ENCODE measurements at regions not wholly inside any gene's neighbourhood (a gene's known extent, or its start where the extent isn't known, plus 50 kb on each side); places are given as distances from the start of the nearest gene placed in this dataset.

DNA sequence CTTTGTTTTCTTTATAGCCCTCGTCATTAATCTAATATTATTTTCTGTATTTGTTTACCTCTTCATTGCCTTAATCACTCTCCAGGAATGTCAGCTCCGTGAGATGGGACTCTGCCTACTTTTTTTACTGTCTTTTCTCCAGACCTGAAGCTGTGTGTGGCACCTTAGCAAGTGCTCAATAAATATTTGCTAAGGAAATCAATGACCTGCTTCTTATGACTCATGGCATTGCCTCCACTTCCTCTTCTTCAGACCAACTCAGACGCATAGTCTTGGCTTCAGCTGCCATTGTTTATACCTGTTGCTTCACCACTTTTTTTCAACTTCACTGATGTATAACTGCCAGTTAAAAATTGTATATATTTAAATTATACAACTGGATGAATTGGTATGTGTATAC lies 218.5 kb upstream of the CMC1 start:
- H3K27ac ChIP-seq: no peak overlapping the region
- TF ChIP-seq ZFX (IDR thresholded peaks at IDR 0.05) (no peak), CTCF (conservative IDR thresholded peaks at IDR 0.05) (no peak)

- TF ChIP-seq ZFX (IDR thresholded peaks at IDR 0.05): no peak
- H3K27ac ChIP-seq: no peak overlapping the region
Measured at GRCh38 chr3:28028554-28028953, 212.9 kb upstream of the CMC1 start.

- no peak for TF ChIP-seq CTCF (conservative IDR thresholded peaks at IDR 0.05)
- no peak for TF ChIP-seq ZFX (IDR thresholded peaks at IDR 0.05)
- H3K27ac ChIP-seq: no peak overlapping the region
Measured at GRCh38 chr3:28033059-28033784, 208.2 kb upstream of the CMC1 start.

DNA sequence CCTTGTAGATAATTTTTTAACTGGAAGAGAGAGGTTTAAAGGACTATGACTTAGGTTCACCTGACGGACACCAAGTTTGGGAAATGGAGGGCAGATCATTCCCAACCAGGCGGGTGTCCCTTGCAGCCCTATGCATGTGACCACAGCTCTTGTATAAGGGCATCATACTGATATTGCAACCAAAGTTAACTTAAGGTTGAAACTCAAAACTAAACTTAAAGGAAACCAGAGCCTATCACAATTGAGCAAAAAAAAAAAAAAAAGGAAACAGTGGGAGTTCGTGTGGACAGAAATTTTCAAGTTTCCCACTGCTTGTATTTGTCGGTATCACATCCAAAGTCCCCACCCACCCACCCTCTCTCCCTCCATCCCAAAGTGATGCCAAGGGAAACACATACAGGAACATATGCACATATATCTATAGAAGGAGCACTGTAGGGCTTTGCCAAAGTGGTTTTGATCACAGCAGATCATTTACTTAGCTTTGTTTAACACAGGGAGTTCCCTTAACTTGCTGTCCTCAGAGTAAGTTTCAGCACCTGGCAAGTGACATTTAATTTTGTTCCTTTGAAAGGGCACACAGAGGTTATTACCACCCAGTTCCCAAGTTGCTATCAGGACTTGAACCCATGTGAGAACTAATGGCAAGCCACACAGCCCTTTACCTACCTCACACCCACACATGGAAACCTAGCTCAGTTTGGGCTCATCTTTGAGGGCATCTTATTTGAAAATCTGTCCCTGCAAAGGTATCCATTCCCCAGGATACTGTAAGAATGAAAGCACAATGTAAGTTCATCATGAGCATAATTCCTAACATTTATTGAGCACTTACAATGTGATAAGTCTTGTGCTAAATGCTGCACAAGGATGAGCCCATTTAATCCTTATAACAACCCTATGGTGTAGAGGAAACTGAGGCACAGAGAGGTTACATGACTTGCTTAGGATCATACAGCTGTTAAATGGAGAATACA lies 204.5 kb upstream of the CMC1 start:
- TF ChIP-seq CTCF (conservative IDR thresholded peaks at IDR 0.05) (no peak), ZFX (IDR thresholded peaks at IDR 0.05) (no peak)

DNA sequence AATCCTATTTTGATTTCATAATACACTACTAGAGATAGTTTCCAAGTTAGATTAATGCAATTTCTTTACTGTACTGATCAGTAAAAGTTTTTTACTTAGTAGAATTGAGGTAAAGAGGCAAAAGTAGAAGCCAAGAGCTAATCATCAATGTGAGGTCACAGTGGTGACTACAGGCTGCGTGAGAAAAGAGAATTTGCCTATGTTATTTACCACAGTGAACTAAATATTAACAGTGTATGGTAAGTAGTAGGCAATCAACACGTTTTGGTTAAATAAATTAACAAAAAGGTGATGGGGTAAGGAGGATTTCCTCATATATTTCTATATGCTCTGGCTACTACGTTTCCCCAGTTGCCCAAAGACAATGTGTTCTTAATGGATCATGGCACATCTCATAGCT lies 202.2 kb upstream of the CMC1 start:
- no peak overlapping the region for H3K27ac ChIP-seq
- no peak for TF ChIP-seq ZFX (IDR thresholded peaks at IDR 0.05)
- no peak for TF ChIP-seq CTCF (conservative IDR thresholded peaks at IDR 0.05)

More for the DNA sequence above, 204.5 kb upstream of the CMC1 start:
- no peak overlapping the region for H3K27ac ChIP-seq

DNA sequence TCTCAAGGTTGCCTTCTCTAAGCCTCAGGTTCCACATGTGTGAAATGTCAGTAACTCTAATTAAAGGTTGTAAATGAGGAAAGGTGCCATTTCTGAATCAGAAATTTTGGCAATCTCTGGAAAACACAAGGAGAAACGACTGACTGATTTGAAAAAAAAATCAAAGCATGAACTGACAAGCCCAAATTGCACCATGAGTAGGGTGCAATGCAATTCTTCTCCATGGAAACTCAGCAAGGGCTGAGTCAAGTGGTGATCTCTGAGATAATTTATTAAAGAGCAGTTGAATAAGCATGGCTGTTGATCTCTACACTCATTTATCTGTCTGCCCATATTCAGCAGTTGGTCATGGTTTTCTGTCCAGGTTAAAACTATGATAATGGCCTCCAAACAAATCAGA lies 201.6 kb upstream of the CMC1 start:
- TF ChIP-seq ZFX (IDR thresholded peaks at IDR 0.05) (no peak), CTCF (conservative IDR thresholded peaks at IDR 0.05) (no peak)
- H3K27ac ChIP-seq: no peak overlapping the region

DNA sequence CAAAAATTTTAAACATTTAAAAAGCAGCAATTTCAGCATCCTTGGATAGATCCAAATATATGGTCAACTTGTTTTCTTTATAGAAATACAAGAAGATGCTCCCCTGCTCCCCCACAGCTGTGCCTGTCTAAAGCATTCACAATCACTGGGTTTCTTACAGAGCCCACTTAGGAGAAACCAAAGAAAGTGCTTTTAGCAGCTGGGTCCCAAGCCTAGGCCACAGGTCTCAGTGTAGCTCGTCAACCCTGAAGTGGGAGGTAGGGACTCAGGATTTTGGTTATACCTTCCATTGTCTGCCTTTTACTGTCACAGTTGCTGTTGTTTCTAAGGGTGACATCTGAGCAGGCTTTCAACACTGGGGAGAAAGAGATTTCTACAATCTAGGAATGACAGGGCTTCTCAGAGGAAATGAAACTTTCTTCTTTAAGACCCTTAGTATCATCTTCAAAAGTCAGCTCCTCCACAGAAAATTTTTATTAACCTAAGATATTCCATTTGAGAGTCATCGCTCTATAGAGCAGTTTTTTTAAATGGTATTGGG lies 199.3 kb upstream of the CMC1 start:
- H3K27ac ChIP-seq: no peak overlapping the region
- no peak for TF ChIP-seq ZFX (IDR thresholded peaks at IDR 0.05)

DNA sequence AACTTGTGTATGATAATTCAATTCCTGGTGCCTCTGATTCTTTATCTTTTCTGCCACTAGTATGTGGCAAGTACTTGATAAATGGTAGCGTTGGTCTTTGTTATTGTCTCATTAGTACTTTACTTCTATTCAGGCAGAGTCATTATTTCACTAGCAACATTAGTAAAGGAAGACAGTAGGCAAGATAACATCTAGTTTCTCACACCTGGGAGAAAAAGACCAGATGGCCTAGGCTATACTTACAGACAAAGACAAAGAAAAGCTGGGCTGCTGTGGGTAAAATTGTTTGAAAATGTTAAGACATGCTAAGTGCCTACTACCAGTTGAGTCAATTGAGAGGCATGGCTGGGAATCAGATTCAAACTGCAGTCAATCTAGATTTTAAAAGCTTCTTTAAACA lies 198.7 kb upstream of the CMC1 start:
- no peak for TF ChIP-seq CTCF (conservative IDR thresholded peaks at IDR 0.05)
- TF ChIP-seq ZFX (IDR thresholded peaks at IDR 0.05): no peak
- no peak overlapping the region for H3K27ac ChIP-seq

Data from C4-2B (cell line).